GM12892 (cell line): ENCODE measurements at regions not wholly inside any gene's neighbourhood (a gene's known extent, or its start where the extent isn't known, plus 50 kb on each side); places are given as distances from the start of the nearest gene placed in this dataset.

Source experiments
- POLR2A ChIP-seq: IDR thresholded peaks from 2 replicates; pipeline ENCODE4 v1.6.1; 2011; ENCODE audit warnings: low read depth, low read length, control low read depth
- POLR2AphosphoS5 ChIP-seq: IDR thresholded peaks from 2 replicates; pipeline ENCODE4 v1.6.1; 2011; ENCODE audit warnings: low read depth, low read length, control low read depth

GRCh38 chr1:199081739-199082138 lies 442.9 kb downstream of the PTPRC start:
- TF ChIP-seq POLR2AphosphoS5 (no peak), POLR2A (no peak)
